ENCODE measurements at regions not wholly inside any gene's neighbourhood (a gene's known extent, or its start where the extent isn't known, plus 50 kb on each side); places are given as distances from the start of the nearest gene placed in this dataset.

DNA sequence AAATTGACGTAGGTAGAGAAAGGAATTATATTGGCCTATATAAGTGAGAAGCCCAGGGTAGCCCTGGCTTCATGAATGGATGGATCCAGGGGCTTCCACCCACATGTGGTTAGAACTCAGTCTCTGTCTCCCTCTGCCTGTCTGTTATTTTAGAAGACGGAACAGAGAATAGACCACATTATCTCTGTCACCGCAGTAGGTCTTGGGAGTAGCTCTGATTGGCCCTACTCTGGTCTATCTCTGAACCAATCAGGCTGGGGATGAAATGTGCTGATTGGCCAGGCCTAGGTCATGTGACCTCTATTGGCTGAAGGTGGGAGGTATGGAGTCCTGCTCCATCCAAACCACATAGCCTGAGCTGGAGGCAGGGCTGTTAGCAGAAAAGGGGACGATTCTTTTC is 143.0 kb upstream of the PRR23C start:
- no peaks in the 10 kb centered on the region for H3K9me3 ChIP-seq (replicated peaks; ENCODE audit: control insufficient read depth, insufficient read depth, low read length)
- CTCF ChIA-PET: interaction anchor here (1.4 kb wide), 1 partner anchor 252 kb away, joined by 6 read pairs; no protein-coding TSS in a partner anchor
- ATAC-seq: no peak

More for the DNA sequence above, 143.0 kb upstream of the PRR23C start:
- in situ Hi-C loops (cut with MboI) (no loop called here), intact Hi-C loops (cut with micrococcal nuclease; ENCODE audit: unreplicated experiment) (no loop called here)
- BruUV-seq (replicated peaks): no TSS peak
- TF ChIP-seq HDAC2 (IDR thresholded peaks at IDR 0.05) (no peak), HDAC6 (IDR thresholded peaks at IDR 0.05; ENCODE audit: unreplicated experiment) (no peak), IRF5 (IDR thresholded peaks at IDR 0.05; ENCODE audit: borderline replicate concordance) (no peak), BCL11A (IDR thresholded peaks at IDR 0.05; ENCODE audit: low read depth, low read length) (no peak), RFX5 (IDR thresholded peaks at IDR 0.05; ENCODE audit: low read depth, low read length) (no peak), SUPT20H (IDR thresholded peaks at IDR 0.05; ENCODE audit: borderline replicate concordance, control insufficient read depth, low read depth, low read length) (no peak), NFIC (IDR thresholded peaks at IDR 0.05; ENCODE audit: low read depth, low read length) (no peak), ZNF217 (IDR thresholded peaks at IDR 0.05) (no peak), ZSCAN29 (IDR thresholded peaks at IDR 0.05) (no peak), BRCA1 (IDR thresholded peaks at IDR 0.05; ENCODE audit: low read depth, low read length) (no peak), RUNX3 (IDR thresholded peaks at IDR 0.05; ENCODE audit: low read length) (no peak), EZH2 (IDR thresholded peaks at IDR 0.05; ENCODE audit: borderline replicate concordance, control insufficient read depth, low read depth, low read length) (no peak), CBX3 (IDR thresholded peaks at IDR 0.05; ENCODE audit: borderline replicate concordance, low read depth) (no peak), EGR1 (IDR thresholded peaks at IDR 0.05; ENCODE audit: borderline replicate concordance in 1 of 2, low read depth in 2 of 2, low read length in 2 of 2) (no peak), ESRRA (IDR thresholded peaks at IDR 0.05; ENCODE audit: low read length) (no peak)
- TF ChIP-seq, protein P1, sequence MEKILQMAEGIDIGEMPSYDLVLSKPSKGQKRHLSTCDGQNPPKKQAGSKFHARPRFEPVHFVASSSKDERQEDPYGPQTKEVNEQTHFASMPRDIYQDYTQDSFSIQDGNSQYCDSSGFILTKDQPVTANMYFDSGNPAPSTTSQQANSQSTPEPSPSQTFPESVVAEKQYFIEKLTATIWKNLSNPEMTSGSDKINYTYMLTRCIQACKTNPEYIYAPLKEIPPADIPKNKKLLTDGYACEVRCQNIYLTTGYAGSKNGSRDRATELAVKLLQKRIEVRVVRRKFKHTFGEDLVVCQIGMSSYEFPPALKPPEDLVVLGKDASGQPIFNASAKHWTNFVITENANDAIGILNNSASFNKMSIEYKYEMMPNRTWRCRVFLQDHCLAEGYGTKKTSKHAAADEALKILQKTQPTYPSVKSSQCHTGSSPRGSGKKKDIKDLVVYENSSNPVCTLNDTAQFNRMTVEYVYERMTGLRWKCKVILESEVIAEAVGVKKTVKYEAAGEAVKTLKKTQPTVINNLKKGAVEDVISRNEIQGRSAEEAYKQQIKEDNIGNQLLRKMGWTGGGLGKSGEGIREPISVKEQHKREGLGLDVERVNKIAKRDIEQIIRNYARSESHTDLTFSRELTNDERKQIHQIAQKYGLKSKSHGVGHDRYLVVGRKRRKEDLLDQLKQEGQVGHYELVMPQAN (conservative IDR thresholded peaks at IDR 0.05): no peak
- RAD21 ChIA-PET (ENCODE audit: unreplicated experiment): no interaction called here
- WGBS (ENCODE audit: insufficient coverage, insufficient replicate concordance, low lambda C conversion rate, missing lambda C conversion rate): 52% methylated on average over 4 of the region's 4 CpGs
- Histone ChIP-seq H3K27me3 (replicated peaks in 1 of 2; ENCODE audit: control insufficient read depth in 2 of 2, insufficient read depth in 2 of 2, low read length in 1 of 2) (no peaks in the 10 kb centered on the region), H3K36me3 (ENCODE audit: control insufficient read depth in 2 of 2, insufficient read depth in 2 of 2, low read length in 1 of 2) (no peaks in the 10 kb centered on the region), H3K27ac (ENCODE audit: control insufficient read depth, insufficient read depth) (no peak overlapping the region), H2AFZ (ENCODE audit: control insufficient read depth, low read depth, low read length) (no peak overlapping the region), H3K79me2 (ENCODE audit: control insufficient read depth, insufficient read depth, low read length) (no peaks in the 10 kb centered on the region), H3K4me1 (ENCODE audit: control insufficient read depth, insufficient read depth, low read length) (no peaks in the 10 kb centered on the region), H3K4me3 (no peak overlapping the region), H3K9ac (ENCODE audit: control insufficient read depth, insufficient read depth, low read length) (no peak overlapping the region), H3K4me2 (ENCODE audit: control insufficient read depth, insufficient read depth) (no peak overlapping the region), H4K20me1 (ENCODE audit: control insufficient read depth, insufficient read depth) (no peaks in the 10 kb centered on the region)
- DNase-seq (ENCODE audit: low read depth, low spot score): no peak
- SMC1A ChIA-PET (ENCODE audit: uncharacterized antibody, unreplicated experiment): interaction anchor here (0.6 to 1.8 kb wide), 2 partner anchors 15 to 252 kb away, joined by 3 to 4 read pairs; no protein-coding TSS in a partner anchor
- FAIRE-seq: no peak
- POLR2A ChIA-PET: no interaction called here

All from GM12878 (cell line).